GM23338 (cell line): ENCODE measurements at regions not wholly inside any gene's neighbourhood (a gene's known extent, or its start where the extent isn't known, plus 50 kb on each side); places are given as distances from the start of the nearest gene placed in this dataset.
"Not testable (repeated sequence)": the region's sequence is repeated elsewhere in the genome, so short reads cannot be mapped to it uniquely, and the experiment has no call there.

Source experiments
- ATAC-seq: fragments of 200-7000 bp; cut with Tn5 transposase; 3 replicates; pipeline ENCODE4 v1.9.1; 2020
- DNase-seq: peaks from one replicate; pipeline ENCODE4 v3.0.0-alpha.2; 2015; ENCODE audit warnings: low spot score
- H2AFZ ChIP-seq: fragments of 200-600 bp; sonication (generic); 2 replicates; pipeline ENCODE4 v1.8.0; 2016; ENCODE audit warnings: antibody characterized with exemption, mild to moderate bottlenecking, moderate library complexity
- H3F3A ChIP-seq: fragments of 200-600 bp; sonication (generic); replicated peaks from 2 replicates; pipeline ENCODE4 v1.8.0; 2017; ENCODE audit warnings: antibody characterized with exemption, mixed run types, low read depth
- H3K27ac ChIP-seq: fragments of 200-600 bp; sonication (generic); 2 replicates; pipeline ENCODE4 v1.6.1; 2016; ENCODE audit warnings: low read depth
- H3K27me3 ChIP-seq: fragments of 200-600 bp; sonication (generic); 2 replicates; pipeline ENCODE4 v1.8.0; 2016; ENCODE audit warnings: mild to moderate bottlenecking, mixed run types, moderate library complexity; ENCODE audit not compliant: insufficient read depth
- H3K36me3 ChIP-seq: fragments of 200-600 bp; sonication (generic); 2 replicates; pipeline ENCODE4 v1.8.0; 2016; ENCODE audit warnings: mild to moderate bottlenecking; ENCODE audit not compliant: insufficient read depth
- H3K4me1 ChIP-seq: fragments of 200-600 bp; sonication (generic); 2 replicates; pipeline ENCODE4 v1.8.0; 2016; ENCODE audit warnings: mild to moderate bottlenecking, moderate library complexity; ENCODE audit not compliant: insufficient read depth
- H3K4me2 ChIP-seq: fragments of 200-600 bp; sonication (generic); 2 replicates; pipeline ENCODE4 v1.7.1; 2017; ENCODE audit warnings: mixed run types
- H3K4me3 ChIP-seq: fragments of 200-600 bp; sonication (generic); 2 replicates; pipeline ENCODE4 v1.6.1; 2016; ENCODE audit warnings: mixed run types
- H3K79me2 ChIP-seq: fragments of 200-600 bp; sonication (generic); replicated peaks from 2 replicates; pipeline ENCODE4 v1.8.0; 2017; ENCODE audit warnings: mild to moderate bottlenecking; ENCODE audit not compliant: insufficient read depth
- H3K9me2 ChIP-seq: fragments of 200-600 bp; sonication (generic); 2 replicates; pipeline ENCODE4 v1.8.0; 2017; ENCODE audit not compliant: insufficient read depth
- H4K20me1 ChIP-seq: fragments of 200-600 bp; sonication (generic); replicated peaks from 2 replicates; pipeline ENCODE4 v1.8.0; 2017; ENCODE audit warnings: mild to moderate bottlenecking; ENCODE audit not compliant: insufficient read depth
- H3K27ac Mint-ChIP-seq: 2 replicates; pipeline ENCODE4 v1.8.0; 2020; ENCODE audit warnings: inconsistent platforms, mild to moderate bottlenecking, moderate library complexity, mixed read lengths
- H3K27me3 Mint-ChIP-seq: 3 replicates; pipeline ENCODE4 v1.8.0; 2022; ENCODE audit warnings: low read depth, mild to moderate bottlenecking, moderate library complexity, mixed read lengths, inconsistent platforms; ENCODE audit not compliant: insufficient read depth, poor library complexity
- H3K36me3 Mint-ChIP-seq: 3 replicates; pipeline ENCODE4 v1.8.0; 2021; ENCODE audit warnings: low read depth, mild to moderate bottlenecking, inconsistent platforms, moderate library complexity, mixed read lengths
- H3K4me1 Mint-ChIP-seq: 3 replicates; pipeline ENCODE4 v1.8.0; 2020; ENCODE audit warnings: mild to moderate bottlenecking, inconsistent platforms, mixed read lengths
- H3K4me3 Mint-ChIP-seq: 3 replicates; pipeline ENCODE4 v1.8.0; 2021; ENCODE audit warnings: moderate library complexity, mild to moderate bottlenecking, inconsistent platforms, mixed read lengths
- H3K9me3 Mint-ChIP-seq: 3 replicates; pipeline ENCODE4 v1.8.0; 2020; ENCODE audit warnings: moderate library complexity, mild to moderate bottlenecking, inconsistent platforms, mixed read lengths
- JUNB ChIP-seq: IDR thresholded peaks from one replicate; pipeline ENCODE4 v1.6.1; 2016; ENCODE audit warnings: antibody characterized with exemption; ENCODE audit not compliant: unreplicated experiment
- POLR2AphosphoS5 ChIP-seq: IDR thresholded peaks from 2 replicates; pipeline ENCODE4 v1.6.1; 2016; ENCODE audit warnings: antibody characterized with exemption, low read depth
- REST ChIP-seq: IDR thresholded peaks from one replicate; pipeline ENCODE4 v1.6.1; 2018; ENCODE audit warnings: antibody characterized with exemption; ENCODE audit not compliant: unreplicated experiment

GRCh38 chr6:91193446-91193845, 606.6 kb upstream of the MAP3K7 start:
- no peak for DNase-seq
- Histone ChIP-seq H3K4me3 (no peak overlapping the region), H3K79me2 (no peaks in the 10 kb centered on the region), H4K20me1 (no peaks in the 10 kb centered on the region; the same call in 1 of the 2 replicates), H3F3A (no peaks in the 10 kb centered on the region), H3K27ac (no peak overlapping the region), H3K4me2 (no peak overlapping the region), H2AFZ (no peak overlapping the region), H3K9me2 (0 out of 2 replicates have a peak, but pooled peaks cover 1% of the 10 kb centered on the region), H3K27me3 (no peaks in the 10 kb centered on the region), H3K4me1 (no peaks in the 10 kb centered on the region), H3K36me3 (no peaks in the 10 kb centered on the region)
- no peaks in the 10 kb centered on the region for H3K36me3 Mint-ChIP-seq
- H3K4me1 Mint-ChIP-seq, result peaks cover under 1% of the 10 kb centered on the region; the same call in 1 of the 3 replicates
- H3K27ac Mint-ChIP-seq, result no peak overlapping the region
- no peak for ATAC-seq
- TF ChIP-seq JUNB (no peak), REST (no peak)
- no peaks in the 10 kb centered on the region for H3K27me3 Mint-ChIP-seq
- H3K9me3 Mint-ChIP-seq, result peaks cover 9% of the 10 kb centered on the region; the same call in 2 of the 3 replicates
- H3K4me3 Mint-ChIP-seq, result no peak overlapping the region

GRCh38 chr6:91190041-91190440, 603.2 kb upstream of the MAP3K7 start:
- H3K4me1 Mint-ChIP-seq, H3K4me2 ChIP-seq, H3K9me2 ChIP-seq, H3K27me3 Mint-ChIP-seq, ATAC-seq, H3K36me3 Mint-ChIP-seq, H3K4me1 ChIP-seq, DNase-seq, H3K4me3 Mint-ChIP-seq, H3K27ac Mint-ChIP-seq, H3K4me3 ChIP-seq, H3K27me3 ChIP-seq, H2AFZ ChIP-seq, H3F3A ChIP-seq, H4K20me1 ChIP-seq, H3K27ac ChIP-seq, H3K36me3 ChIP-seq, H3K79me2 ChIP-seq: not testable (repeated sequence)
- peaks cover 16% of the 10 kb centered on the region; the same call in 2 of the 3 replicates for H3K9me3 Mint-ChIP-seq

DNA sequence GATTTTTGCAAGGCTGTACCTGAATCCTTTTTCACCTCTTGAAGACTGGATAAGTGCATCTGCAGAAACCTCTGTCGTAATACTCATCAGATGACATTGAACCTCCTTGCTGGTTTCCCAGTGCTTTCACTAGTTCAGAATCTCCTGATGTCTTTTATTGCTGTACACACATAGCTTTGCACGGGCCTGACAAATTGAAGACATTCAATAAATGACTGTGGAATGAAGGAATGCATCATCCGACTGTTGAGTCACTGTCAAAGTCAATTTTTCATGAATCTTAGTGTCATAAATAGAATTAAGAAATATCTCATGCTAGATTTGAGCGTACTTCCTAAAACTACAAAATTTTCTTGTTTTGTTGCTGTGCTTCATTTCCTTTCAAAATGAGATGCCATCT, 598.2 kb upstream of the MAP3K7 start:
- H3K27me3 ChIP-seq, result no peaks in the 10 kb centered on the region
- DNase-seq (no peak), ATAC-seq (no peak)
- H3K4me3 ChIP-seq, result no peak overlapping the region
- H3K9me3 Mint-ChIP-seq, result 0 out of 3 replicates have a peak, but pooled peaks cover 9% of the 10 kb centered on the region
- no peak overlapping the region for H3K4me3 Mint-ChIP-seq
- TF ChIP-seq REST, result no peak
- TF ChIP-seq POLR2AphosphoS5, result no peak
- H3K4me1 Mint-ChIP-seq, result no peaks in the 10 kb centered on the region
- H2AFZ ChIP-seq, result no peak overlapping the region
- no peaks in the 10 kb centered on the region for H3K36me3 ChIP-seq
- no peaks in the 10 kb centered on the region for H4K20me1 ChIP-seq
- H3K9me2 ChIP-seq, result 0 out of 2 replicates have a peak, but pooled peaks cover 4% of the 10 kb centered on the region
- no peaks in the 10 kb centered on the region for H3K4me1 ChIP-seq
- no peaks in the 10 kb centered on the region for H3K36me3 Mint-ChIP-seq
- H3F3A ChIP-seq, result no peaks in the 10 kb centered on the region
- H3K27me3 Mint-ChIP-seq, result no peaks in the 10 kb centered on the region
- no peak overlapping the region for H3K27ac Mint-ChIP-seq
- H3K4me2 ChIP-seq, result no peak overlapping the region
- no peak overlapping the region for H3K27ac ChIP-seq
- H3K79me2 ChIP-seq, result no peaks in the 10 kb centered on the region
